SK-N-SH treated with all-trans-retinoic acid at 6 μM for 48 hours (cell line): ENCODE measurements at regions not wholly inside any gene's neighbourhood (a gene's known extent, or its start where the extent isn't known, plus 50 kb on each side); places are given as distances from the start of the nearest gene placed in this dataset.

Experiments
- ARNTL ChIP-seq: fragments of 450-650 bp; formaldehyde crosslinking; IDR thresholded peaks from 2 replicates; pipeline ENCODE4 v1.5.0; 2020; ENCODE audit warnings: low read depth, mild to moderate bottlenecking, moderate library complexity, borderline replicate concordance
- PPARA ChIP-seq: fragments of 250-450 bp; sonication (Bioruptor Pico); IDR thresholded peaks from 2 replicates; pipeline ENCODE4 v1.5.0; 2020; ENCODE audit warnings: mild to moderate bottlenecking, borderline replicate concordance

DNA sequence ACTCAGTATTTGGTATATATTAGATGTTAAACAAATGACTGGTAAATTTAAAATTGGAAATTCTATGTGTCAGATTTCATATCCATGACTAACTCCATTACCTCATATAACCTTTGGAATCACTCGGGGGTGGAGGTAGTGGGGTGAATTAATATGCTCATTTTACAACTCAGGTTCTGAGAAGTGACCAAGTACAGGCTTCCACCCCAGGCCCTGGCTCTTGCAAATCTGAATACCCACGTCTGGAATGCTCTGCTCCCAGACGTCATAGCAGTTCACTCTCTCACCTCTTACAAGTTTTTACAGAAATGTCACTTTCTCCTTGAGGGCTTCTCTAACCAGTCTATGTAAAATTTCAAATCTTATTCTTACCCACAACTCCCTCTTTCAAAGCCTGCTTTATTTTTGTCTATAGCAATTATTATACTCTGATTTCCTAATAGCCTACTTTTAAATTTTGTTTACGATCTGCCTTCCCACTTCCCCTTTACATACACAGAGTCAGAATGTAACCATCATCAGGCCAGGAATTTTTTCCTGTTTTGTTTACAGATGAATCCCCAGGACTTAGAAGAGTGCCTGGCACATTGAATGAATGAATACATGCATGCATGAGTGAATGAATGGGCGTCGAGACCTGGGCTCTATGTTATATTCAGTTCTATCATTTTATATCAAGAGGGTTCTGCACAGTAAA lies 134.1 kb upstream of the IFNE start:
- no peak for TF ChIP-seq PPARA (CRISPR knock-in tag)
- no peak for TF ChIP-seq ARNTL (CRISPR knock-in tag)
